NCI-H345 (cell line): ENCODE measurements at regions not wholly inside any gene's neighbourhood (a gene's known extent, or its start where the extent isn't known, plus 50 kb on each side); places are given as distances from the start of the nearest gene placed in this dataset.
A peak's percentile ranks its signal among the peaks of the same experiment; 100 is the strongest.

ENCODE experiments used
- DNase-seq: peaks from one replicate; lab custom pipeline; 2025; lab: John Stamatoyannopoulos, UW

DNA sequence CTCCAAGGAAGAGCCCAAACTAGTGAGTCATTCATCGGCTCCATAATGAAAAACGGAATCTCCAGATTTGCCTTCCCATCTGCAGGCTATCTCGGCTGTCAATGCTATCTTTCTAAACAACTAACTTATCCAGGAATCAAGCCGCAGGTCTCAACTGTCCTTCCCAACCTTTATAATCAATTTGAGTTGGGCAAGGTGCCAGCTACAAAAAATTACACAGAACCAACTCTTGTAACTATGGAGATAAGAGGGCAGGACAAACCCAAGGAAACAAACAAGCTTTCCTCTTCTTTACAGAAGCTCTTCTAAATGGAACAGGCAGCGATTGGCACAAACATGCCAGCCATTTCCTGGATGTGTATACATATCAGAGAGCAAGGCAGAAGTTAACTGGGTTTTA lies 61.2 kb upstream of the RAI2 start:
- peak; percentile 69 for DNase-seq

DNA sequence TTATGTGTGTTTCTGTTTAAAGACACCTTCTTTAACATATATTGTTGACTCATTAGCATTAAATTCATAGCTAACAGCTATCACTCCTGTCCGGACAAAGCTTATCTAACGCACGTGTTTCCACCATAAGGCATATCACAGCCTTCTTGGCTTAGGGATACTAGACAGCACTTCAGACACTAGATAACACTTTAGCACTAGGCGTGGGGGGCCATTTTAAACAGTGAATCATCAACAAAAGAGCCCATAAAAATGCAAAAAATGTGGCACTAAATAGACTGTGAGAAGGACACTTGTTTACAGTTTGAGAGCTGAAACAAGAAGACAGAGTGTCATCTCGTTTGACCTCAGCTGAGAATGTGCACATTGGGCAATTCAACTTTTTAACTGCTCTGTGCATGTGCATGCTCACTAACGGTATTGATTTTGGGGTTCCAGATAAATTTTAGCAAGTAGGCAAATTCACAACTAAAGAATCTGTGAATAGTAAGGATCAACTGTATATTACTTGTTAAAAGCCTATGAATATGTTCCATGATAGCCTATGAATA lies 58.9 kb upstream of the RAI2 start:
- no peak for DNase-seq

DNA sequence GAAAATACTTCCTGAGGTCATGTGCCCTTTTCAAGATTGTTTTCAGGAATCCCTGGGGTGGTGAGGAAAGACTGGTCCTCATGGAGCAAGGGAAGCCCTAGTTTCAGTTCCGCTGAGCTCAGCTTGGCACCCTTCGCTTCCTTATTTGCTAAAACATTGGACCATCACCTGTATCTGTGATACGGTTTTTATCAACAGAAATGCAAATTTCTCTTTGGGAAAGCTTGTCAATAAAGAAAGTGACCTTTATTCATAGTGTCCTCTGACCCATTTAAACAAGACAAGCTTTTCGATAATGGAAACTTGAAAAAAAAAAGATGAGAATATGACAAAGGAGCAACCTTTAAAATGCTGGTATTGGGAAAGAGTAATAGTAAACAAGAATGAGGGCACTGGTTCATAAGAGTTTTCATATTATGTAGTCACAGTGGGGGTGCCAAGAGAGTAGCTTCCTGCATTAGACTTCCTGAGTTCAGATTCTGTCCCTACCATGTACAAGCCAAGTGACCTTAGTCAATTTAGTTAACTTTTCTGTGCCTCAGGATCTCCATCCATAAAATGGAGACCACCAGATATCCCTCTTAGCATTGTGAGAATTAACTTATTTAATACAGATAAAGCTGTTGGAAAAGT lies 57.0 kb upstream of the RAI2 start:
- DNase-seq, result no peak

DNA sequence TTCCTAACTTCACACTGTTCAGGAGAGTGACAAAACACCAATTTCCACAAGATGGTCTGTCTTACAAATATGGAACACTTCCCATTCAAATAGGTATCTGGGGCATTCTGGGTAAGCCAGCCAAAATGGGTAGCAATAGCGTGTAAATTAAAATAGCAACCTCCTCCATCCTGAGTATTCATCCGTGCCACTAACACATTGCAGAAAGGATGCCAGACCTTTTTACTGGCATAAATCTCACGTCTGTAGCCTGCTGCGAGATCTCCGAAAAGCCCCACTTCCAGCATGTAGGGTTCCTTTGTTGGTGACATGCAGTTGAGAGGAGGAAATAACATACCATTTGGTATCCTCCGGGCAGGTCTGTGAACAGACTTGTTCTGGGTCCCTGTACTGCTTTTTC lies 52.7 kb upstream of the RAI2 start:
- no peak for DNase-seq
